GM21825 (cell line): ENCODE measurements at regions not wholly inside any gene's neighbourhood (a gene's known extent, or its start where the extent isn't known, plus 50 kb on each side); places are given as distances from the start of the nearest gene placed in this dataset.

ENCODE experiments used
- ATAC-seq: cut with Tn5 transposase; IDR thresholded peaks from one replicate; pipeline ENCODE4 v1.9.1; 2021; ENCODE audit warnings: mild to moderate bottlenecking, moderate library complexity; ENCODE audit not compliant: unreplicated experiment

GRCh38 chr5:11962122-11962521, 57.9 kb upstream of the CTNND2 start:
- no peak for ATAC-seq

- no peak for ATAC-seq
Observed at GRCh38 chr5:11958321-11958720, 54.1 kb upstream of the CTNND2 start.

- no peak for ATAC-seq
Observed at GRCh38 chr5:11955331-11955730, 51.1 kb upstream of the CTNND2 start.
